ENCODE measurements at regions not wholly inside any gene's neighbourhood (a gene's known extent, or its start where the extent isn't known, plus 50 kb on each side); places are given as distances from the start of the nearest gene placed in this dataset.

GRCh38 chr5:13143214-13143613 lies 801.3 kb downstream of the DNAH5 start:
- Histone ChIP-seq H3K27ac (replicated peaks) (no peak overlapping the region), H3K27me3 (ENCODE audit: insufficient read depth, poor library complexity, severe bottlenecking) (no peaks in the 10 kb centered on the region), H3K4me3 (replicated peaks; ENCODE audit: insufficient read depth, low read length) (no peak overlapping the region)
- DNase-seq (ENCODE audit: low read depth in 1 of 2, low spot score in 1 of 2) = no peak
- TF ChIP-seq REST (IDR thresholded peaks at IDR 0.05; ENCODE audit: insufficient replicate concordance, low read depth) (no peak), POLR2AphosphoS5 (IDR thresholded peaks at IDR 0.05; ENCODE audit: low read depth) (no peak), GABPA (IDR thresholded peaks at IDR 0.05; ENCODE audit: low read depth) (no peak), SPI1 (IDR thresholded peaks at IDR 0.05; ENCODE audit: borderline replicate concordance, low read depth) (no peak)
- TF ChIP-seq, protein P1, sequence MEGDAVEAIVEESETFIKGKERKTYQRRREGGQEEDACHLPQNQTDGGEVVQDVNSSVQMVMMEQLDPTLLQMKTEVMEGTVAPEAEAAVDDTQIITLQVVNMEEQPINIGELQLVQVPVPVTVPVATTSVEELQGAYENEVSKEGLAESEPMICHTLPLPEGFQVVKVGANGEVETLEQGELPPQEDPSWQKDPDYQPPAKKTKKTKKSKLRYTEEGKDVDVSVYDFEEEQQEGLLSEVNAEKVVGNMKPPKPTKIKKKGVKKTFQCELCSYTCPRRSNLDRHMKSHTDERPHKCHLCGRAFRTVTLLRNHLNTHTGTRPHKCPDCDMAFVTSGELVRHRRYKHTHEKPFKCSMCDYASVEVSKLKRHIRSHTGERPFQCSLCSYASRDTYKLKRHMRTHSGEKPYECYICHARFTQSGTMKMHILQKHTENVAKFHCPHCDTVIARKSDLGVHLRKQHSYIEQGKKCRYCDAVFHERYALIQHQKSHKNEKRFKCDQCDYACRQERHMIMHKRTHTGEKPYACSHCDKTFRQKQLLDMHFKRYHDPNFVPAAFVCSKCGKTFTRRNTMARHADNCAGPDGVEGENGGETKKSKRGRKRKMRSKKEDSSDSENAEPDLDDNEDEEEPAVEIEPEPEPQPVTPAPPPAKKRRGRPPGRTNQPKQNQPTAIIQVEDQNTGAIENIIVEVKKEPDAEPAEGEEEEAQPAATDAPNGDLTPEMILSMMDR (IDR thresholded peaks at IDR 0.05; ENCODE audit: insufficient read depth, low read length) = no peak

DNA sequence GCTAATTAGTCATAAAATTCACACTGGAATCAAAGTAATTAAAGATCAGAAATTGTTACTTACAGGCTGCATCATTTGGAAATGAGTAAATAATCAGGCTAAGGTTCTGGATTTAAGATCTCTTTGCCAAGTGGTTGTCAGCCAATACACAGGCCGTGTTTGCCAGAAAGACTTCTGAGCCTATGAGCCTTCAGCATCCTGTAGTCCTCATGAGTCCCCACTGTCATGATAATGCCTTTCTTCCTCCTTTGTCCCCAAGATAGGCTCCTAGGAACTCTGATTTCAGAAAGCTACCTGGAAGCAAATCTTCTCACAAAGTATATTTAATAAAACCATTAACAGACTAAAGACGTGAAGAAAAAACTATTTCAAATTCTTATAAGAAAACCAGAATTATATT lies 810.5 kb downstream of the DNAH5 start:
- no peak for DNase-seq (ENCODE audit: low read depth in 1 of 2, low spot score in 1 of 2)
- no peak overlapping the region for H3K27ac ChIP-seq (replicated peaks)
- TF ChIP-seq, protein P1 (IDR thresholded peaks at IDR 0.05; ENCODE audit: insufficient read depth, low read length) = no peak
- TF ChIP-seq SPI1 (IDR thresholded peaks at IDR 0.05; ENCODE audit: borderline replicate concordance, low read depth) (no peak), GABPA (IDR thresholded peaks at IDR 0.05; ENCODE audit: low read depth) (no peak), REST (IDR thresholded peaks at IDR 0.05; ENCODE audit: insufficient replicate concordance, low read depth) (no peak), POLR2AphosphoS5 (IDR thresholded peaks at IDR 0.05; ENCODE audit: low read depth) (no peak)

DNA sequence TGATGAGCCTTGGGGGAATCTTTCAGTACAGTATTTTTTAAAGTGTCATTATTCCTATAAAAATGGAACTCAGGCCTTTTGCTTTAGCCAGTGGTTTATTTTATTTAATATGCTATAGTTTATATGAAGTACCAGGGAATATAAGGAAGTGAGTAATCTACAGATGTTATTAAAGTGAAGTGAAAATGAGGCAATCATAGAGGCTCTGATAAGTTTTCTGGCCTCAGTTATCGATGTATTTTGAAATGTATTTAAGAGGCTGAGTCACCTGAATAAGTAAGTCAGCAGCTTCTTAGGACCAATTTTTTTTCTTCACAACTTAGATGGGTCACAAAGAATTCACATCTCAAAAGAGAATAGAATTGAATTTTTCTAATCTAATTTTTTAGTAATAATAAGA lies 829.0 kb downstream of the DNAH5 start:
- Histone ChIP-seq H3K27ac (replicated peaks) (no peak overlapping the region), H3K27me3 (ENCODE audit: insufficient read depth, poor library complexity, severe bottlenecking) (no peaks in the 10 kb centered on the region), H3K4me3 (replicated peaks; ENCODE audit: insufficient read depth, low read length) (no peak overlapping the region)
- no peak for DNase-seq (ENCODE audit: low read depth in 1 of 2, low spot score in 1 of 2)
- no peak for TF ChIP-seq POLR2AphosphoS5 (IDR thresholded peaks at IDR 0.05; ENCODE audit: low read depth)

More for the DNA sequence above, 810.5 kb downstream of the DNAH5 start:
- no peak overlapping the region for H3K4me3 ChIP-seq (replicated peaks; ENCODE audit: insufficient read depth, low read length)
- H3K27me3 ChIP-seq (ENCODE audit: insufficient read depth, poor library complexity, severe bottlenecking) = no peaks in the 10 kb centered on the region

- Histone ChIP-seq H3K27ac (replicated peaks) (no peak overlapping the region), H3K27me3 (ENCODE audit: insufficient read depth, poor library complexity, severe bottlenecking) (no peaks in the 10 kb centered on the region), H3K4me3 (replicated peaks; ENCODE audit: insufficient read depth, low read length) (no peak overlapping the region)
- TF ChIP-seq REST (IDR thresholded peaks at IDR 0.05; ENCODE audit: insufficient replicate concordance, low read depth) = no peak
- no peak for TF ChIP-seq GABPA (IDR thresholded peaks at IDR 0.05; ENCODE audit: low read depth)
- no peak for TF ChIP-seq POLR2AphosphoS5 (IDR thresholded peaks at IDR 0.05; ENCODE audit: low read depth)
- no peak for DNase-seq (ENCODE audit: low read depth in 1 of 2, low spot score in 1 of 2)
Measured at GRCh38 chr5:13108265-13108664, 836.2 kb downstream of the DNAH5 start.
